NAMALWA (cell line): ENCODE measurements at regions not wholly inside any gene's neighbourhood (a gene's known extent, or its start where the extent isn't known, plus 50 kb on each side); places are given as distances from the start of the nearest gene placed in this dataset.

Source experiments
- DNase-seq: peaks from one replicate; pipeline ENCODE4 v3.0.0-alpha.2; 2015; ENCODE audit warnings: low spot score

- DNase-seq: no peak
These were observed 597.3 kb downstream of the PTPRU start for GRCh38 chr1:29833581-29833980.

DNA sequence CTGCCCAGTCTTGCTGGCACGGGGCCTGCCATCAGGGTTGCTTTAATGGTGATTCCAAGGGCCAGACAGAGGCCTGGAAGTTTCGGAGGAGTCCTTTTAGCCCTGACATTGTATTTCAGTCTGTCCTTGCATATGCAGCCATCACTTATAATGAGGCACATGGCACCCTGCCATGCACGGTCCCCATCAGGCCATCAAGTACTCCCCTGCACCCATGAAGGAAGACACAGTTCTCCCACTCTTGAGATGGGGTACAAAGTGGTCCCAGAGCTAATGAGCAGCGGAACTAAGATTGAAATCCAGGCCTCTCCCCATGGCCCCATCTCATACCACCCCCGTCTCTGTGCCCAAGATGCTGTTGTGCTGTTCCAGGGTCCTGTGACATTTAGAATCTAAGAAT, 596.6 kb downstream of the PTPRU start:
- DNase-seq: no peak

DNA sequence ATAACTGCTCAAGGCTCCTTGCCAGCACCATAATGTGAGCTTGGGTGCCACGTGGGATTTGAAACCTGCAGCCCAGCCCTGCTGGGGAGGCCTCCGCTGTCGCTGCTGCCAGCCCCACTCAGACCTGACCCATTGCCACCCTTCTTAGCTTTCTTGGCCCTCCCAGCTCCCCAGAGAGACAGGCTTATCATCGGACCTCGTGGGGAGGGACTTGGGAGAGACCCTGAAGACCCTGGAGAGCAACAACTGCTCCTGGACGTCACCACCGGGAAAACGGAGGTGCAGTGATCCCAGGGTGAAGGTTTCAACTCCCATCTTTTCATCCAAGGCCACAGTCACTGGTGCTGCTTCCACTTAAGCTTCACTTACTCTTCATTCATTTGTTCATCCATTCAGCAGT, 596.1 kb downstream of the PTPRU start:
- DNase-seq: no peak

GRCh38 chr1:29831500-29832117, 595.3 kb downstream of the PTPRU start:
- no peak for DNase-seq

DNA sequence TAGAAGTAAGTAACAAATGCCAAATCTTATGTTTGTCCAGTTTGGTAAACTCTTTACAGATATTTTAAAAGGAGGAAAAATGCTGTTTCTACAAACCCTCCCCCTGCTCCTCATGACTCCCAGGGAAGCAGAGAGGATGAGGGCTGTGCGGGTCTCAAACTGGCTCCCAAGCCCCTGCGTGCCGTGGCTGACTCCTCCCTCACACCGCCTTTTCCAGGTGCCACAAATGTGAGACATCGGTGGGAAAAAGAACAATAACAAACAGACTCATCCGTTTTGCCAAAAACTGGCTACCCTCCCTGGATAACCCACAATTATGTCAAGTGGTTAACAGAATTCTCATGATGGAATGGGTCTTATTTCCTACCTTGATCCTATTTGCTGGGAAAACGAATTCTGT, 594.6 kb downstream of the PTPRU start:
- DNase-seq: no peak

DNA sequence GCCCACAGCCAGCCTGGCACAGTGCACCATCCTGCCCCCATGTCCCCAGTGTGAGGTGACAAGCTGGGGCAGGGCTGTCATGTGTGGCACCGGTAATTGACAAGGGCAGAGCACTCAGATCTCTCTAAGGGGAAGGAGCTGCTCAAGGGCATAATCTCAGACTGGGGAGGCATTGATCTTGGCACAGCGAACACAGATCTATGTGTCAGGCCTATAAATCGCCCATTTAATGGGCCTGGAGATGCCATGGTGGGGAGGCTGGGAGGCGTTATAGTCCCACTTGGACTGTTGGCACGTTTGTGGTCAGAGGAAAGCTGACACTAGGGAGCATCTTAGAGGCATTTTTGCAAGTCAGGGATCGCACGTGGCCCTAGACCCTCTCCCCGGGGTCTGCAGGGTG, 594.1 kb downstream of the PTPRU start:
- DNase-seq: no peak

DNA sequence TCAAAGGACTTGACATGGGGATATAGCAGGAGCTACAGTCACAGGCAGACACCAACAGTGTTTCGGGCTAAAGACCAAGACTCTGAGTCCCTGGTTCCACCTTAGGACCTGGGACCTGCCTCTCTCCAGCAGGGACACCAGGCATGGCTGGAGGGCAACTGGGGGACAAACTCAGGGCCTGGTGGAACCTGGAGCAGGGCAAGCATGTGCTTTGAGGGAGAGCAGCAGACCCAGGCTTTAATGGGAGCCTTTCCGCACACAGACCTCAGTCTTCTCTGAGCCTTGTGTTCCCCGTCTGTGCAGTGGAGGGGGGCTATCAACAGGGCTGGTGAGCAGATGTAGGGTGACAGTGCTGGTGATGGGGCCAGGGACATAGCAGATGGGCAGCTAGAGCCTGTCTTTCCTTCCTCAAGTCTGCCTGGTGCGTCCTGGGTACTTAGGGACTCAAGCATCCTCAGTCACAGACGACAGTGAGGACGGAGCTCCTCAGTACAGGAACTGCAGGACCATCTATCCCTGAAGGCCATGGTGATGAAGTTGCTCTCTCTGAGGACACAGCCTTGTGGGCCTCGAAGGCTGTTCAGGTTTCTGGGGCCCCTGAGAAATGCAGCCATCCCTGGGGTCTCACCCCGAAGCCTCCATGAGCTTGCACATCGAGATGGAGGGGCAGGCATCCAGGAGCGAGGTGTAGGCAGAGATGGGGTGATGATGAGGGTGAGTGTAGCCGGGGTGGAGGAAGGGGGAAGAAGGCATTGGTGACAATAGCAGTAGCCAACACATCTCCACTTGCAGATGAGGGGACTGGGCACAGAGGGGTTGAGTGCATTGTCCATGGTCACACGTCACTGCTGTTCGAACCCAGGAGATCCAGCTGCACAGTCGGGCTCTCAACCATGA, 593.4 kb downstream of the PTPRU start:
- DNase-seq: no peak

DNA sequence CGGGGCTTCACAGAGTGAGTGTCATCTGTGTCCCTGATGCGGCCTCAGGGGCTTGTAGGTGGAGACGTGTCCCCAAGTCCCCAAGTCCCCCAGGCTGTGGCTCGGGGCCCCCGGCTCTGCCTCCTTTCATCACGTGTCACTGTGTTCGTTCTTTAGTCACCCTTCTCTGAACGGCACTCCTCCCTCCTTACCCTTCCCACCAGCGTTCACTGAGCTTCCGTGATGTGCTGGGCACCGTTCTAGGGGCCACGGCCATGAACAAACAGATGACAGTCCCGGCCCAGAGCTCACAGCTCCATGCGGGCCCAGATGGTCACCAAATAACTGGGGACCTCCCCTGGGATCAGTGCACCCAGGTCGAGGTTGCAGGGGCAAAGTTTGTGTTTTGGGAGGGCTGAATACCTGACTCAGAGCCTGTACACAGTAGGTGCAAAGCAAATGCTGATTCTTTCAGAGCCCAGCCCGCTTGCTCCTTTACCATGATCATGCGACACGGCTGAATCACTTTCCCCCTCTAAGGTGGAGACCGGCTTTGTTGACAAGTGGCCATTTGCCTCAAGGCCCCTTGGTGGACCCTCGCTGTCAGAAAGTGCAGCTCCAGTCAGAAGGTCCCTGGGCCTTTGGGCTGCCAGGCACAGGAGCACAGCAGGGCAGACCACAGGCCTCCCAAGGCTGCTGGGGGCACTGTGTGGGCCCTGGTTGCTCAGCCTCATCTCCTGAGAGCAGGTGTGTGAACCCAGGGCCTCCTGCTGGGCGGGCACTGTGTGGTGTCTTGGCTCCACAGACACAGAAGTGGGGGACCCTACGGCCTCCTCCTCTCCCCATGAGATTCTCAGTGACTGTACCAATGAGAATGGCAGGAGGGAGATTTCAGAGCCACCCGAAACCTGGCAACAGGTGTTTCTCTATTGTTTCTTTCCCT, 592.5 kb downstream of the PTPRU start:
- DNase-seq: no peak

GRCh38 chr1:29827801-29828525, 591.6 kb downstream of the PTPRU start:
- no peak for DNase-seq

- no peak for DNase-seq
These were observed 591.0 kb downstream of the PTPRU start for GRCh38 chr1:29827237-29827750.

DNA sequence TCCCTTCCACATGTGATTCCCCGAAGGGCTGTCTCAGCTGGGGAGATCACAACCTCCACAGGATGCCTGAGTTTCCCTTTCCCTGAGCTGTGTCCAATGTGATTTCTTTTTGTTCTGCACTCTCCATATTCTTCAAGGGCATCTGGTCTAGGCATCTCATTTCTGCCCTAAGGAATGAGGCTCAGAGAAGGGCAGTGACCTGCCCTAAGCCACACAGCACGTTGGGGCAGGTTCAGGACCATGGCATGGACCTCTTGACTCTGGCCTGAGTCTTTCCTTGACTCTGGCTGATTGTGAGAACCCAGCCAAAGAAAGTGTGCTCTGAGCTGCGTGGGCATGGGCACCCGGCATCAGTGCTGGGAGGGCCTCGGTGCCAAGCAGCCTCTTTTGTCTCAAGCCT, 590.3 kb downstream of the PTPRU start:
- DNase-seq: no peak

- DNase-seq: no peak
These were observed 589.7 kb downstream of the PTPRU start for GRCh38 chr1:29825941-29826415.

GRCh38 chr1:29825274-29825940, 589.1 kb downstream of the PTPRU start:
- no peak for DNase-seq

DNA sequence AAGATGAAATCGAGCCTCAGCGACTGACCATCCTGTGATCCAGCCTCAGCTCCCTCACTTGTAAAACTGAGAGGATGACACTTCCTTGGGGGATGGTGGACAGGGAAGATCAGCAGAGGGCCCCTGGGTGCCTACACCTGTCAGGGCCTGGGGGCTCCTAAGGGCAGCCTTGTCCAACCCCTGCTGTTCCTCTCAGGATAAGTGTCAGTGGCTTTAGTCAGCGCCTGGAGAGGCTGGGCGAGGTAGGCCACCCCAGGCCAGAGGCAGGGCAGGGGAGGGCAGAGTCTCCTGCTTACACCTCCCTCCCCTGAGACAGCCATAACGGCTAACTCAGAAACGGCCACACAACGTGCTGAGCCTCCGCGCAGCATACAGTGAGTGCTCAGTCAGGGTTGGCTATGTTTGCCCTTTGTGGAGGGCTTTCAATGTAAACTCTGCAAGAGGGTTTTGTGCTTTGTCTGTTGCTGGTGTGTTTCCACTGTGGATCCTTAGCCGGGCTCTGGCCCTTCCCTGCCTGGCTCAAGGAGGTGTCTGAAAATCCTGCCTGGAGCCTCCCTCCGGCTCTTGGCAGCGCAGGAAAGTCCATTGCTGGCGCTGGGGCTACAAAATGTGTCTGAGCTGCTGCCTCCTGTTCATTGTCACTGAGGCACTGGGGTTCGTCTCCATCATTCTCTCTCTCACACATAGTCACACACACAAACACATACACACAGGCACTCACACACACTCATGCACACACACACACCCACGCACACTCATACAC, 588.4 kb downstream of the PTPRU start:
- no peak for DNase-seq

GRCh38 chr1:29824025-29824424, 587.7 kb downstream of the PTPRU start:
- DNase-seq: no peak

DNA sequence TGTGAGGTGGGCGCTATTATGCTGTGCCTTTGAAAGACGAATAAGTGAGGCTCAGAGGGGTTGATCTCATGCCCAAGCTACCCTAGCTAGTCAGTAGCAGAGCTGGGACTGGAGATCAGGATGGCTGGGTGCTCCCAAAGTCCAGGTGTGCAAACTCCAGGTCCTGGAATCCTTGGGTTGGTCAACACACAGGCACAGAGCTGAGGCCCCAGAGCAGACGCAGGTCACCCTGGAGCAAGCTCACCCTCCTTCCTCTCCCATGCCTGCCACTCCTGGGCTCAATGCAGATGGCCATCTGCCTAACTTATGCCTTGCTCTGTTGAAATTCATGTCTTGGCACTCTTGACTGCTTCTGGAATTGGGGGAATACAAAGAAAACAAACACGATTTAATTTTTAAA, 587.2 kb downstream of the PTPRU start:
- DNase-seq: no peak

DNA sequence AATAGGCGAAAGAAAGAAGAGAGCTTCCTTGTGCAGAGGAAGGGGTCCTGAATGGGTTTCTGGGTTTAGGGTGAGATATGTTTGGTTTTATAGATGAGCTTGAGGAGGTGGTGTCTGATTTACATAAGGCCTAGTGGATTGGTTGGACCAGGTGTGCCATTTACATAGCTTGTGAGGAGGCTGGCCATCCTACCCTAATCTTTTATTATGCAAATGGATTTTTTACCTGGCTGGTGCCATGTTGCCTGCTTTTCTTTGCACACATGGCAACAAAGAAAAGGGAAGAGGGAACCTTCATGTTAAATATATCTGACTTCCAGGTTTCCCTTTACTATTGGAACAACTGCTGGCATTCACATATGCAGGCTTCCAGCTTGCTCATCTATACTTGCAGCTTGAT, 585.3 kb downstream of the PTPRU start:
- DNase-seq: no peak

DNA sequence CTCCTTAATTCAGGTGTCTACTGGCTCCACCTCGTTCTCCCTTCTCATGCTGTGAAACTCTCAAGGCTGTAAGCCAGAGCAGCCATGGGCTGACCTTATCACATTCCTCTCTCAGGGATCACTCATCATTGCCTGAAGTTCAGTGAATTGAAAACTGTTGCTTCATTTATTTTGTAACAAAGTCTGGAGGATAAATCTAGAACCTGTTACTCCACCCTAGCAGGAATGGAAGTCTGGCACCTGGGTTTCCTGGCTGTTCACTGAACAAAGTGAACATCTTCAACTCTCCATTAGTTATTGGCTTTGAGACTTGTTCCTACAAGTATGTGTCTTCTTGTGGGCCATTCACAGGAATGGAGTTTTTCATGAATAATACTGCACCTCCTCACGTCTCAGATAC, 584.1 kb downstream of the PTPRU start:
- DNase-seq: no peak

GRCh38 chr1:29812408-29813135, 576.2 kb downstream of the PTPRU start:
- DNase-seq: no peak
